ENCODE measurements at regions not wholly inside any gene's neighbourhood (a gene's known extent, or its start where the extent isn't known, plus 50 kb on each side); places are given as distances from the start of the nearest gene placed in this dataset.

- TF ChIP-seq CTCF (IDR thresholded peaks at IDR 0.05) (no peak), POLR2A (IDR thresholded peaks at IDR 0.05; ENCODE audit: low read depth) (no peak)
Measured at GRCh38 chrX:805988-806387, 175.4 kb downstream of the SHOX start.

Measured in esophagus muscularis mucosa (tissue), 3 donors.